ENCODE measurements at regions not wholly inside any gene's neighbourhood (a gene's known extent, or its start where the extent isn't known, plus 50 kb on each side); places are given as distances from the start of the nearest gene placed in this dataset.

GRCh38 chr4:33086331-33086925, 2366.3 kb downstream of the PCDH7 start:
- Histone ChIP-seq H3K27me3 (replicated peaks; ENCODE audit: insufficient read depth, low read depth, low read length, poor library complexity) (no peaks in the 10 kb centered on the region), H3K27ac (ENCODE audit: low read depth, low read length, poor library complexity, severe bottlenecking) (no peak overlapping the region), H3K36me3 (ENCODE audit: insufficient read depth, low read length, poor library complexity, severe bottlenecking) (no peaks in the 10 kb centered on the region), H3K4me1 (ENCODE audit: insufficient read depth, low read length, poor library complexity, severe bottlenecking) (no peaks in the 10 kb centered on the region), H3K4me3 (ENCODE audit: low read depth, low read length, poor library complexity, severe bottlenecking) (no peak overlapping the region), H3K9me3 (ENCODE audit: low read depth, low read length, poor library complexity, severe bottlenecking) (no peaks in the 10 kb centered on the region)
- no peak for DNase-seq (ENCODE audit: low spot score)
- ChIA-PET CTCF (no interaction called here), POLR2A (ENCODE audit: low non-redundant PET) (no interaction called here)
- BruUV-seq (replicated peaks), result no TSS peak
- intact Hi-C loops (cut with micrococcal nuclease; ENCODE audit: unreplicated experiment), result no loop called here
- TF ChIP-seq CTCF (conservative IDR thresholded peaks at IDR 0.05; ENCODE audit: low read depth, low read length) (no peak), EZH2 (IDR thresholded peaks at IDR 0.05; ENCODE audit: borderline replicate concordance, low read depth, low read length, poor library complexity, severe bottlenecking) (no peak)

GRCh38 chr4:33088713-33089112, 2368.5 kb downstream of the PCDH7 start:
- POLR2A ChIA-PET (ENCODE audit: low non-redundant PET), result no interaction called here

GRCh38 chr4:33090910-33091309, 2370.7 kb downstream of the PCDH7 start:
- DNase-seq (ENCODE audit: low spot score), result no peak
- intact Hi-C loops (cut with micrococcal nuclease; ENCODE audit: unreplicated experiment), result no loop called here
- Histone ChIP-seq H3K4me3 (ENCODE audit: low read depth, low read length, poor library complexity, severe bottlenecking) (no peak overlapping the region), H3K9me3 (ENCODE audit: low read depth, low read length, poor library complexity, severe bottlenecking) (no peaks in the 10 kb centered on the region), H3K4me1 (ENCODE audit: insufficient read depth, low read length, poor library complexity, severe bottlenecking) (no peaks in the 10 kb centered on the region), H3K36me3 (ENCODE audit: insufficient read depth, low read length, poor library complexity, severe bottlenecking) (no peaks in the 10 kb centered on the region), H3K27ac (ENCODE audit: low read depth, low read length, poor library complexity, severe bottlenecking) (no peak overlapping the region), H3K27me3 (replicated peaks; ENCODE audit: insufficient read depth, low read depth, low read length, poor library complexity) (no peaks in the 10 kb centered on the region)
- ChIA-PET CTCF (no interaction called here), POLR2A (ENCODE audit: low non-redundant PET) (no interaction called here)
- TF ChIP-seq CTCF (conservative IDR thresholded peaks at IDR 0.05; ENCODE audit: low read depth, low read length) (no peak), EZH2 (IDR thresholded peaks at IDR 0.05; ENCODE audit: borderline replicate concordance, low read depth, low read length, poor library complexity, severe bottlenecking) (no peak)
- no TSS peak for BruUV-seq (replicated peaks)

More at GRCh38 chr4:33088713-33089112, 2368.5 kb downstream of the PCDH7 start:
- TF ChIP-seq CTCF (conservative IDR thresholded peaks at IDR 0.05; ENCODE audit: low read depth, low read length) (no peak), EZH2 (IDR thresholded peaks at IDR 0.05; ENCODE audit: borderline replicate concordance, low read depth, low read length, poor library complexity, severe bottlenecking) (no peak)
- CTCF ChIA-PET, result no interaction called here
- Histone ChIP-seq H3K4me3 (ENCODE audit: low read depth, low read length, poor library complexity, severe bottlenecking) (no peak overlapping the region), H3K36me3 (ENCODE audit: insufficient read depth, low read length, poor library complexity, severe bottlenecking) (no peaks in the 10 kb centered on the region), H3K27ac (ENCODE audit: low read depth, low read length, poor library complexity, severe bottlenecking) (no peak overlapping the region), H3K4me1 (ENCODE audit: insufficient read depth, low read length, poor library complexity, severe bottlenecking) (no peaks in the 10 kb centered on the region), H3K9me3 (ENCODE audit: low read depth, low read length, poor library complexity, severe bottlenecking) (no peaks in the 10 kb centered on the region), H3K27me3 (replicated peaks; ENCODE audit: insufficient read depth, low read depth, low read length, poor library complexity) (no peaks in the 10 kb centered on the region)
- intact Hi-C loops (cut with micrococcal nuclease; ENCODE audit: unreplicated experiment), result no loop called here
- DNase-seq (ENCODE audit: low spot score), result no peak
- BruUV-seq (replicated peaks), result no TSS peak
